GM21619 (cell line): ENCODE measurements at regions not wholly inside any gene's neighbourhood (a gene's known extent, or its start where the extent isn't known, plus 50 kb on each side); places are given as distances from the start of the nearest gene placed in this dataset.
"Not testable (repeated sequence)": the region's sequence is repeated elsewhere in the genome, so short reads cannot be mapped to it uniquely, and the experiment has no call there.

ENCODE experiments used
- ATAC-seq: cut with Tn5 transposase; IDR thresholded peaks from one replicate; pipeline ENCODE4 v1.9.1; 2021; ENCODE audit not compliant: unreplicated experiment

DNA sequence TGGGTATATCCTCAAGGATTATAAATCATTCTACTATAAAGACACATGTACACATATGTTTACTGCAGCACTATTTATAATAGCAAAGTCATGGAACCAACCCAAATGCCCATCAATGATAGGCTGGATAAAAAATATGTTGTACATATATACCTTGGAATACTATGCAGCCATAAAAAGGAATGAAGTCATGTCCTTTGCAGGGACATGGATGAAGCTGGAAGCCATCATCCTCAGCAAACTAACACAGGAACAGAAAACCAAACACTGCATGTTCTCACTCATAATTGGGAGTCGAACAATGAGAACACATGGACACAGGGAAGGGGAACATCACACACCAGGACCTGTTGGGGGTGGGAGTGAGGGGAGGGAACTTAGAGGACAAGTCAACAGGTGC lies 715.0 kb upstream of the ADGRB3 start:
- not testable (repeated sequence) for ATAC-seq

GRCh38 chr6:67916399-67916798 lies 718.7 kb upstream of the ADGRB3 start:
- ATAC-seq, result no peak

GRCh38 chr6:67914419-67914818 lies 720.7 kb upstream of the ADGRB3 start:
- no peak for ATAC-seq

DNA sequence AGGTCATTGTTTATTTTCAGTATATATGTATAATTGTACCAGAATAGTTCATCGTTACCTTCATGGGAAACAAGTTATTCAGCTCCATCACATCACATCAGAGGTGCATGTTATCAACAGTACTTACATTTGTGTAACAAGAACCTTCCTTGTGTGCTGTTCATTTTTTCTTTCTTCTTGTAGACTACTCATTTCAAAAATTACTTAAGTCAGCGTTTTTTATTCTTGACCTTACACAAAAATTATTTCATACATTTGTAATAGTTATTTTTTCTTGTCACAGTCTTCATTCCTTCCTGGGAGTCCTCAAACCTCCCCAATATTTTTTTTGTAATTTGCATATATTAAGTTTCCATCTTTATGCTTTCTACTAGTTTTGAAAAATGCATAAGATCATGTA lies 725.7 kb upstream of the ADGRB3 start:
- no peak for ATAC-seq

- no peak for ATAC-seq
Measured at GRCh38 chr6:67908379-67908778, 726.7 kb upstream of the ADGRB3 start.

GRCh38 chr6:67904735-67905134 lies 730.3 kb upstream of the ADGRB3 start:
- ATAC-seq, result not testable (repeated sequence)

DNA sequence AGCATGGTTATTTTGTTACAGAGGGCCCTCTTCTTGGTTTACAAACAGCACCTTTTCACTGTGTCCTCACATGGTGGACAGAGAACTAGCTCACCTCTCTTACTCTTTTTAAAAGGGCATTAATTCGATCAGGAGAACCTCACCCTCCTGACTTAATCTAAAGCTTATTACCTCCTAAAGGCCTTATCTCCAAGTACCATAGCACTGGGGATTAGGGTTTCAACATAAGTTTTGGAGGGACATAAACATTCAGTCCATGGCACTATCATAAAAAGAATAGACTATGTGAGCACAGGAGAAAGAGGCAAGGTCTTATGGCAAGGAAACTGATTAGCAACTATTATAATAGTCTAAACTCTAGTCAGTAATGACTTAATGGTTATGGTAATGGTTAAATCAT lies 736.2 kb upstream of the ADGRB3 start:
- ATAC-seq, result no peak

DNA sequence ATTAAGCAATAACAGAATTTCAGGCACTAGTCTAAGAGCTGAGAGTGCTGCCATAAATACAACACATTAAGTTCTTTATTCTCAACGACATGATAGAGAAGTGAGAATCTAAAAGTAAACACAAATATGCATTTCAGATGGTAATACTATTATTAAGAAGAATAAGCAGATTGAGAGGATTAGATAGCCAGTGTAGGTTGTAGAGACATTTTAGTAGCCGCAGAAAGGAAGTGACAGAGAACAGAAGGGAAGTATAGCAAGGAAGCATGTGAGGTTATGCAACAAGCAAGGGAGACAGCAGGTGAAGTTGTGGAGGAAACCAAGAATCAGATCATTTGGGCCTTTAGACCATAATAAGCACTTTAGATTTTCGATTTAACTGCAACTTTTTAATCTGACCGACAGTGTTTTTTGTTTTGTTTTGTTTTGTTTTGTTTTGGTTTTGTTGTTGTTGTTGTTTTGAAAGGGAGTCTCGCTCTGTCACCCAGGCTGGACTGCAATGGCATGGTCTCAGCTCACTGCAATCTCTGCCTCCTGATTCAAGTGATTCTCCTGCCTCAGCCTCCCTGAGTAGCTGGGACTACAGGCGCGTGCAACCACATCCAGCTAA lies 737.0 kb upstream of the ADGRB3 start:
- ATAC-seq, result no peak

DNA sequence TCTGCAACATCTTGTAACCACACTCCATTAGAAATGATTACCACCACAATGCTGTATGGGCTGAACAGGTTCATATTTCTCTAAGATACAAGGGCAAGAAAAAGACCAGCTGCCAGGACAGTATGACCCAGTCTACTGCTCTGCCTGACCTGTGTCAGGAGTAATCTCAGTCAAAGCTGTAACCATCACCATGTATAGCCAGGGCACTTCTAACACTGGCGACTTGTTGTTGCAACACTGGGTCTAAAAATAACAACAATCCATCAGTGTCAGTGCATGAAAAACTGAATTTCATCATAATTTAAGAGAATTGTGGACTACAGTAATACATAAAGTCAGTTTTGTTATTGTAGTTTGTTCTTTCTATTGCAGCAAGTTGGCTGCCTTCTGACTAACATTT lies 738.6 kb upstream of the ADGRB3 start:
- no peak for ATAC-seq

GRCh38 chr6:67889682-67889995 lies 745.4 kb upstream of the ADGRB3 start:
- no peak for ATAC-seq

GRCh38 chr6:67888886-67889681 lies 746.0 kb upstream of the ADGRB3 start:
- no peak for ATAC-seq

DNA sequence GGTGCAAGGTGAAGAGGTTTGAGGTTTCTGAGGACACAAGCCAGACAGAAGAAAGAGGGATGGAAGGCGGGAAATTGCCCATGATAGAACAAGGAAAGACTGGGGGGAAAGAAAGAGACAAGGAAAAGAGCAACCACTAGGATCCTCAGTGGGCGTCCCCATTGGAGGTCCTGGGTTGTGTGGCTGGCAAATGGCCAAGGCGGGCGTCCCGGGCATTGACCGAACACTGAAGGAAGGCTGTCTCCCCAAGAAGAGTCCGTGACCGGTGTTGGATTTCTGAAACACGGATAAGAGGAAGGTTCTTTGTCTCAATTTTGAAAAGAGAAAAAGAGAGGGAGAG lies 746.6 kb upstream of the ADGRB3 start:
- no peak for ATAC-seq

DNA sequence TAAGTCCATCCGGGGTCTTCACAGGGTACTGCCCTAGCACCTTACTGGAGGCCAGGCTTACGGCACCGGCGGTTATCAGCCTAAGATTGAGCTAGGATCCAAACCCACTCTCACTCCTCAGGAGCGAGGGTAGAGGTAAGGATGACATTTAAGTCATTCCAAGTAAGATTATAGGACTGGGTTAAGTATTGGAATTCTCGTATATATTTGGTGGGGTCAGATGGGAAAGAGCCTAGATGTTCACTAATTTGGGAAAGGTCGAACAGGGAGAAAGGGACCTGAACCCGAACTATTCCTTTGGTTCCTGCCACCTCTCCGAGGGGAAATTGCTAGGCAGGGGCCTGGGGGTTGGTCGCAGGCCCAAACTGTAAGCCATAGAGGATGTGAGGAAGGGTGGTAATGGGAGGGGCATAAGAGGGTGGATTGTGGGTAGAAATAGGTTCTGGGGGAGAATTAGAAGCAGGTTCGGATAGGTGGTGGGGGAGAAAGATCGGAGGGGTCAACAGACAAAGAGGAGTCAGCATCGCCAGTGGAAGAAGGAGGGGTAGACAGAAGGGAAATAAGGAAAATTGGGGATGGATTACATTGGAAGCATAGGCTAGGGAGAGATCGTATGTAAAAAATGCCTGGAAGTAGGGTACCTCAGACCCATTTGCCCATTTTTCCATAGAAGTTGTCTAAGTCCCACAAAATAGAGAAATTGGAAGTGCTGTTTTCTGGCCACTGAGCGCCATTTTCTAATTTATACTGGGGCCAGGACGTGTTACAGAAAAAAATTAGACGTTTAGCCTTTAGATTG lies 747.1 kb upstream of the ADGRB3 start:
- no peak for ATAC-seq

DNA sequence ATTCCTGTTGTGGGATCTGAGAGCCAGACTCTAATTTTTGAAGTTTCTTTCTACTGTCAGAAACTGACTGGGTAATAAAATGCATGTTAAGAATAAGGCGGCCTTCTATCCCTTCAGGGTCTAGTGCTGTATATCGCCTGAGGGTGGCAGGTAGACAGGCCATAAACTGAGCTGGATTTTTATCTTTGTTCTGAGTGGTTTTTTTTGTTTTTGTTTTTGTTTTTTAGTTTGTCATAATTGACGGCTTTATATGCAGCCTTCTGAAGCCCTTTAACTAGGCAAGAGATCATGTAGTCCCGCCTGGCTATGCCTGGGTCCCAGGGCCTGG lies 747.7 kb upstream of the ADGRB3 start:
- no peak for ATAC-seq

GRCh38 chr6:67886840-67887292 lies 748.2 kb upstream of the ADGRB3 start:
- ATAC-seq, result no peak

- no peak for ATAC-seq
Measured at GRCh38 chr6:67886036-67886707, 748.9 kb upstream of the ADGRB3 start.

- no peak for ATAC-seq
Measured at GRCh38 chr6:67885081-67886033, 749.7 kb upstream of the ADGRB3 start.

GRCh38 chr6:67884442-67884841 lies 750.6 kb upstream of the ADGRB3 start:
- ATAC-seq, result no peak

- no peak for ATAC-seq
Measured at GRCh38 chr6:67883500-67884366, 751.3 kb upstream of the ADGRB3 start.
